Right cardiac atrium (tissue), 5 donors: ENCODE measurements at regions not wholly inside any gene's neighbourhood (a gene's known extent, or its start where the extent isn't known, plus 50 kb on each side); places are given as distances from the start of the nearest gene placed in this dataset.

ENCODE experiments used
- ATAC-seq, 2 donors: fragments of 200-7000 bp; cut with Tn5 transposase; one replicate each; pipeline versions ENCODE4 v1.8.0 to v1.9.1; 2020; ENCODE audit warnings: moderate library complexity in 2 of 2, mild to moderate bottlenecking in 1 of 2
- DNase-seq, 3 donors: peaks; one replicate each; pipeline ENCODE4 v3.0.0-alpha.2; 2020
- H3K27ac ChIP-seq: one replicate; pipeline ENCODE4 v1.5.1; 2013; ENCODE audit warnings: mild to moderate bottlenecking, low read length, control low read depth, moderate library complexity
- H3K27me3 ChIP-seq: one replicate; pipeline ENCODE4 v1.6.1; 2013; ENCODE audit not compliant: control insufficient read depth, insufficient read depth
- H3K4me1 ChIP-seq: one replicate; pipeline ENCODE4 v1.6.1; 2013; ENCODE audit warnings: low read length; ENCODE audit not compliant: control insufficient read depth, insufficient read depth
- H3K4me3 ChIP-seq: one replicate; pipeline ENCODE4 v1.5.1; 2013; ENCODE audit warnings: low read length, control low read depth
- H3K9me3 ChIP-seq: one replicate; pipeline ENCODE4 v1.6.1; 2013; ENCODE audit warnings: low read length; ENCODE audit not compliant: control insufficient read depth
- WGBS: extraction: QIAGEN DNeasy Blood & Tissue Kit; methylation state at CpG from one replicate; pipeline ENCODE4 v1.1.7; 2013; 5-methylcytosine and 5-hydroxymethylcytosine counted together
- intact Hi-C, 4 donors: fragments of 100-400 bp; cut with DNase I; formaldehyde crosslinking; loops; one replicate each; pipeline versions ENCODE4 v1.11.0 to v1.14.0; 2022 to 2023
- donor health status: healthy with polysubstance abuse.
- donor health status: DM: no; HTN: yes; CAD: no.
- donor health status: DM: no; HTN: no; CAD: no.
- donor health status: DM: no; HTN: yes; CAD: no; lungs with severe emphysema.
- donor health status: DM: yes; HTN: yes; CAD: no.

- Histone ChIP-seq H3K4me1 (no peaks in the 10 kb centered on the region), H3K27ac (no peak overlapping the region), H3K27me3 (no peaks in the 10 kb centered on the region), H3K4me3 (no peak overlapping the region), H3K9me3 (no peaks in the 10 kb centered on the region)
- WGBS, result 80% methylated on average over 5 of the region's 5 CpGs
- intact Hi-C loops, result no loop called here
- no peak for ATAC-seq
- no peak for DNase-seq
Observed at GRCh38 chr3:144554889-144555288, 583.3 kb downstream of the DIPK2A start.

GRCh38 chr3:144556392-144556791 is 584.8 kb downstream of the DIPK2A start:
- ATAC-seq (no peak), DNase-seq (no peak)
- 85% methylated on average over 3 of the region's 3 CpGs for WGBS
- Histone ChIP-seq H3K4me1 (no peaks in the 10 kb centered on the region), H3K27me3 (no peaks in the 10 kb centered on the region), H3K27ac (no peak overlapping the region), H3K4me3 (no peak overlapping the region), H3K9me3 (no peaks in the 10 kb centered on the region)
- intact Hi-C loops, result no loop called here

DNA sequence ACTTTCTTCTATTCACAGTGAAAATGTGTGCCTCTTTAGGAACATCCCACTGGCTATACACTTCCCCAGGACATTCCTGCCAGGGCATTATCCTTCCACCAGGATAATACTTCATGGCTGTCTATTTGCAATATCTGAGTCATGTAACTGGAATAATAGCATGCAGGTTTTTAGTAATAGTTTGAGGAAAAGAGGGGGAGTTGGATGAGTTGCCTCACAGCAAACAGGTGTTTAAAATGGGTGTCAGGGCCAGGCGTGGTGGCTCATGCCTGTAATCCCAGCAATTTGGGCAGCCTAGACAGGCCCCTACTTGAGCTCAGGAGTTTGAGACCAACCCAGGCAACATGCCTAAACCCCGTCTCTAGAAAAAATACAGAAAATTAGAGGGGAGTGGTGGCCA is 585.9 kb downstream of the DIPK2A start:
- H3K4me1 ChIP-seq, result no peaks in the 10 kb centered on the region
- WGBS, result 90% methylated on average over 2 of the region's 2 CpGs
- no peaks in the 10 kb centered on the region for H3K9me3 ChIP-seq
- H3K27me3 ChIP-seq, result no peaks in the 10 kb centered on the region
- no peak for ATAC-seq
- intact Hi-C loops, result no loop called here
- no peak for DNase-seq
- no peak overlapping the region for H3K27ac ChIP-seq
- no peak overlapping the region for H3K4me3 ChIP-seq

- ATAC-seq, result no peak
Observed at GRCh38 chr3:144564011-144564410, 592.4 kb downstream of the DIPK2A start.

DNA sequence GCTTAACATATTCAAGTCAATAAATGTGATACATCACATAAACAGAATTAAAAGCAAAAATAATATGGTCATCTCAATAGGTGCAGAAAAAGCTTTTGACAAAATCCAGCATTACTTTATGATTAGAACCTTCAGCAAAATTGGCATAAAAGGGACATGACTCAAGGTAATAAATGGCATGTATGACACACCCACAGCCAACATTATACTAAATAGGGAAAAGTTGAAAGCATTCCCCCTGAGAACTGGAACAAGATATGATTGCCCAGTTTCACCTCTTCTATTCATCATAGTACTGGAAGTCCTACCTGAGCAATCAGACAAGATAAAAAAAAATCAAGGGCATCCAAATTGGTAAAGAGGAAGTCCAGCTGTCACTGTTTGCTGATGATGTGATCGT is 594.7 kb downstream of the DIPK2A start:
- intact Hi-C loops, result no loop called here
- WGBS, result 97% methylated on average over 1 of the region's 1 CpG

More at GRCh38 chr3:144564011-144564410, 592.4 kb downstream of the DIPK2A start:
- WGBS, result 47% methylated on average over 3 of the region's 3 CpGs
- Histone ChIP-seq H3K9me3 (no peaks in the 10 kb centered on the region), H3K27ac (no peak overlapping the region), H3K4me1 (no peaks in the 10 kb centered on the region), H3K27me3 (no peaks in the 10 kb centered on the region), H3K4me3 (no peak overlapping the region)
- DNase-seq, result no peak
- intact Hi-C loops, result no loop called here

GRCh38 chr3:144569651-144570050 is 598.0 kb downstream of the DIPK2A start:
- H3K27me3 ChIP-seq, result no peaks in the 10 kb centered on the region
- no peak overlapping the region for H3K27ac ChIP-seq
- H3K4me3 ChIP-seq, result no peak overlapping the region
- intact Hi-C loops, result no loop called here
- H3K4me1 ChIP-seq, result no peaks in the 10 kb centered on the region
- 72% methylated on average over 1 of the region's 1 CpG for WGBS
- H3K9me3 ChIP-seq, result no peaks in the 10 kb centered on the region
- DNase-seq, result no peak
- no peak for ATAC-seq

More for the DNA sequence above, 594.7 kb downstream of the DIPK2A start:
- DNase-seq (no peak), ATAC-seq (no peak)
- Histone ChIP-seq H3K9me3 (no peaks in the 10 kb centered on the region), H3K4me3 (no peak overlapping the region), H3K27me3 (no peaks in the 10 kb centered on the region), H3K4me1 (no peaks in the 10 kb centered on the region), H3K27ac (no peak overlapping the region)

DNA sequence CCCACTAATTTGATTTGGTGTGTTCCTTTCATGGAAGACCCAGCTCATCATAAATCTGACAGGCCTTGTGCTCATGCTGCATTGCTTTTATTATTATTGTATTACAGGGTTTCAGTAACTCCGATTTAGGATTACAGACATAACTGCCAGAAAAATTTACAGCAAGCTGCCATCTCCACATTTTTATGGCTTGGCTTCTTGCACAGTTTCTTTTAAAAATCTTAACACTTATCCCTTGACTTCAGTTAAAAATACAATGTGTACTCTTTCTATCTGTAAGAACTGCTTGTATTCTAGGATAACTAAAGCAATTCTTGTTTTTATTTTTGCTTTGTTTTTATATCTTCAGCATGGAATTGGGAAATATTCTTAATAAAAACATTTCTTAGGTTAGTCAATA is 612.2 kb downstream of the DIPK2A start:
- 60% methylated on average over 1 of the region's 1 CpG for WGBS
- intact Hi-C loops, result no loop called here
- no peak for DNase-seq
- Histone ChIP-seq H3K4me3 (no peak overlapping the region), H3K4me1 (no peaks in the 10 kb centered on the region), H3K27me3 (no peaks in the 10 kb centered on the region), H3K27ac (no peak overlapping the region), H3K9me3 (no peaks in the 10 kb centered on the region)
- ATAC-seq, result no peak

- Histone ChIP-seq H3K4me3 (no peak overlapping the region), H3K4me1 (no peaks in the 10 kb centered on the region), H3K27ac (no peak overlapping the region), H3K27me3 (no peaks in the 10 kb centered on the region), H3K9me3 (no peaks in the 10 kb centered on the region)
- no peak for DNase-seq
- WGBS, result 91% methylated on average over 2 of the region's 2 CpGs
- no peak for ATAC-seq
- intact Hi-C loops, result no loop called here
Observed at GRCh38 chr3:144585408-144585807, 613.8 kb downstream of the DIPK2A start.

DNA sequence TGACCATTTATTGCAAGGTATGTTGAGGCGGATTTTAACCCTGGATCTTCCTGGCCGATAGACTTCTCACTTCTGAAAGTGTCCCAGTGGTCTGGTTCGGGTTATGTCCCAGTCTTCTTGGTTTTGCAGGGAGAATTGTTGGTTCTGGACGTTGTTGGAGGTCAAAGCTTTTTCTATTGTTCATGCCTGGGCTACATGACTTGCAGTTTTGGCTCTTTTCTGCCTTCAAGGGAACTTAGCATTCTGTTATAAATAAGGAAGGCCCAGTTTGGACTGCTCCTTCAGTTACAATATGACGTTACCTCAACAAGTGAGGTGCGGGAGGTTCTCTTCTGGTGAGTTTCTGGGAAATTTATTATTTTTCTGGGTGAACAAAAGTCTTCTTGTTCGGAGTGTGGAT is 614.3 kb downstream of the DIPK2A start:
- 87% methylated on average over 7 of the region's 7 CpGs for WGBS
- no peak for DNase-seq

DNA sequence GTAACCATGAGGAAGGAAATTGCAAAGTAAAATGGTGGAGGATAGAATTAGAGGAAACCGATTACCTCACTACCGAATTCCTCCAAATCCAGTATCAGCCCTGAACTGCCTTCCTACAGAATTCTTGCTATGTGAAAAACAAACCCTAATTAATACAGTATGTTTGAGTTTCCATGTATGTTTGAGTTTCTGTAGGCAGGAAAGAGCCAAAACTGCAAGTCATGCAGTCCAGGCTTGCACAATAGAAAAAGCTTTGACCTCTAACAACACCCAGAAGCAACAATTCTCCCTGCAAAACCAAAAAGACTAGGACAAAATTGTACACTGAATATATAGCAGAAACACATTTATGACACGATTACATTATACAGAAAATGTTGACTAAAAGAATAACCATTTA is 614.8 kb downstream of the DIPK2A start:
- Histone ChIP-seq H3K27me3 (no peaks in the 10 kb centered on the region), H3K4me3 (no peak overlapping the region), H3K4me1 (no peaks in the 10 kb centered on the region), H3K27ac (no peak overlapping the region), H3K9me3 (no peaks in the 10 kb centered on the region)
- 84% methylated on average over 3 of the region's 3 CpGs for WGBS
- intact Hi-C loops, result no loop called here
- no peak for ATAC-seq
- DNase-seq, result no peak

More for the DNA sequence above, 614.3 kb downstream of the DIPK2A start:
- no peak overlapping the region for H3K4me3 ChIP-seq
- H3K27me3 ChIP-seq, result no peaks in the 10 kb centered on the region
- no peak overlapping the region for H3K27ac ChIP-seq
- H3K4me1 ChIP-seq, result no peaks in the 10 kb centered on the region
- ATAC-seq, result no peak
- intact Hi-C loops, result no loop called here
- H3K9me3 ChIP-seq, result no peaks in the 10 kb centered on the region

- 75% methylated on average over 2 of the region's 2 CpGs for WGBS
- DNase-seq (no peak), ATAC-seq (no peak)
- intact Hi-C loops, result no loop called here
- no peak overlapping the region for H3K4me3 ChIP-seq
- no peaks in the 10 kb centered on the region for H3K9me3 ChIP-seq
- no peak overlapping the region for H3K27ac ChIP-seq
- H3K4me1 ChIP-seq, result no peaks in the 10 kb centered on the region
- no peaks in the 10 kb centered on the region for H3K27me3 ChIP-seq
Observed at GRCh38 chr3:144590854-144591253, 619.2 kb downstream of the DIPK2A start.

DNA sequence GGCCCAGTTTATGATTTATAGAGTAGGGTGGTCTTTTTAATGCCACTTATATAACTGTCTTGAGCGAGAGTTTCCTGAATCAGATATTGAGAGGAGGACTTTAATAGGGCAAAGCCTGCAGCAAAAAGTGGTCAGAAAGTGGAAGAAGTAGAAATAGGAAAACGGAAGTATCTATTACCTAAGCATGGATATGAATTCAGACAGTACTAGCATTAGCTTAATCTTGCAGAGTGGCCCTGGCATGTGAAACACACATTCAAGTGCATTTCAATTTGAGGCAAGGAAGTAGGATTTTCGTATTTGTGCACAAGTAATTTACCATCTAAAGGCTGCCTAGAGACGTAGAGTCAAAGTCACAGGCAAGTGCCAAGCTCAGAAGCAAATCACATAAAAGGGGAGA is 622.3 kb downstream of the DIPK2A start:
- 86% methylated on average over 4 of the region's 4 CpGs for WGBS
- peaks cover 3% of the 10 kb centered on the region for H3K9me3 ChIP-seq
- no peaks in the 10 kb centered on the region for H3K27me3 ChIP-seq
- no peak overlapping the region for H3K27ac ChIP-seq
- DNase-seq (no peak), ATAC-seq (no peak)
- intact Hi-C loops, result no loop called here
- no peaks in the 10 kb centered on the region for H3K4me1 ChIP-seq
- no peak overlapping the region for H3K4me3 ChIP-seq
